HG03457 (cell line): ENCODE measurements at regions not wholly inside any gene's neighbourhood (a gene's known extent, or its start where the extent isn't known, plus 50 kb on each side); places are given as distances from the start of the nearest gene placed in this dataset.
"Not testable (repeated sequence)": the region's sequence is repeated elsewhere in the genome, so short reads cannot be mapped to it uniquely, and the experiment has no call there.

ENCODE experiments used
- ATAC-seq: cut with Tn5 transposase; IDR thresholded peaks from one replicate; pipeline ENCODE4 v1.9.1; 2021; ENCODE audit warnings: moderate number of reproducible peaks; ENCODE audit not compliant: unreplicated experiment

DNA sequence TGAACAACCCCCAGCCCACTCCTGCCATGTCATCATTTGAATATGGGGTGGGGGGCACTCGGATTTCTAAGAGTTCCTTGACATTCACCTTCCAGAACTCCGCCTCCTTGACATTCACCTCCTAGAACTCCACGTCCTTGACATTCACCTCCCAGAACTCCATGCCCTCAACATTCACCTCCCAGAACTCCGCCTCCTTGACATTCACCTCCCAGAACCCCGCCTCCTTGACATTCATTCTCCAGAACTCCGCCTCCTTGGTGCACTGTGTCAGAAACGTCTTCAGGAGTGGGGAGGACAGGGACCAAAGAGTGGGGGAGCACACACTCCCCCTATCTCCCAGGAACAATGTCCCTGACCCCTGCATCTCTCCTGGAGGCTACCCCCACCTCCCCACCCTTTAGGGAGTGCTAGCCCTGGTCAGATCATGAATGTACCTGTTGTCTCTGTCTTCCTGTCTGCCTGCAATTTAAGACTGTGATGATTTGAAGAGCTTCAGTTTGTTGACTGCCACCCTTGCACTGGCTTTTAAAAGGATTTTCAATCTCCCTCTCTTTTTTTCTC, 110.1 kb downstream of the NPTX2 start:
- no peak for ATAC-seq

DNA sequence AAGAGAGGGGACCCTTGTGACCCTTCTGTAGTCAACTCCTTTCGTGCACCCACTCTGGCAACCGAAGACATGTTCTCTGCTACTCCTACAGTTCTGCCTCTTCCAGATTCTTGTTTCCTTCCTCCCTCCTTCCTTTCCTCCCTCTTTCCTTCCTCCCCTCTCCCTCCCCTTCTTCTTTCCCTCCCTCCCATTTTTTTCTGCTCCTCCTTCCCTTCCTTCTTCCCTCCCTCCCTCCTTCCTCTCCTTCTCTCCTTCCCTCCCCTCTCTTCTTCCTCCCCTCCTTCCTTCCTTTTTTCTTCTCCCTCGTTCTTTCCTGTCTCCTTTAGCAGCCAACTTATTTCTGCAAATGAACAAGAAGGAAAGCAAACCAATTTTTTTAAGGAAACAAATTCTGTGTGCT, 111.5 kb downstream of the NPTX2 start:
- ATAC-seq, result no peak

DNA sequence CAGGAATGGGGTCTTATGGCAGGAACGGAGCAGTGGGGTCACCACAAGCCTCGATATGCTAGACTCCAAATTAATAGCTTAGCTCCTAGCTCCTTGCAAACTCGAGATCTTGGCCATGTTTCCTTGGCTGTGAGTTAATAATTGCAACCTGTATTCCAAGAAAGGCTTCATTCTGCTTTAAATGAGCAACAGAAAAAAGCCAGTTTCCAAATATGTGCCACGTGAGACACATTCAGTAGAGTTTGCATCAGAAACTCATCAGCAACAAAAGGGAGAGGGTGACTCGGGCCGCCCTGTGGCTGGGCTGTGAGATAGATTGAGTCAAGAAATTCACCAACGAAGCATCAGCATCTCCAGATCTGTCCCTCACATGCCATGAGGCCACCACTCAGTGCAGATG, 112.0 kb downstream of the NPTX2 start:
- ATAC-seq, result no peak

DNA sequence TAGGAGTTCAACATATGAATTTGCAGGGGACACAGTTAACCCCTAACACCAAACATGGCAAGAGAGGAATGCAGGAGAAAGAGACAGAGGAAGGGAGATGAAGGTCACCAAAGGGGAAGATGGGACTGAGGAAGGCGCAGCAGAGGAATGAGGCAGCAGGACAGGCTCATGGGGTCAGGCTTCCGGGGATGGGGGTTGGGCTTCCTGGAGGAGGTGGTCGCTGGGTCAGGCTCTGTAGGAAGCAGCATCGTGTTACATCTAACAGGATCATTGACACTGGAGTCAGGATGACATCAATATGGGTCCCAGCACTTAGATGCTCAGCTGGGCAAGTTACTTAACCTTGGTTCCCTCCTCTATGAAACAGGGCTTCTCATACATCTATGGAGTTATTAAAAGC, 113.2 kb downstream of the NPTX2 start:
- ATAC-seq, result no peak

DNA sequence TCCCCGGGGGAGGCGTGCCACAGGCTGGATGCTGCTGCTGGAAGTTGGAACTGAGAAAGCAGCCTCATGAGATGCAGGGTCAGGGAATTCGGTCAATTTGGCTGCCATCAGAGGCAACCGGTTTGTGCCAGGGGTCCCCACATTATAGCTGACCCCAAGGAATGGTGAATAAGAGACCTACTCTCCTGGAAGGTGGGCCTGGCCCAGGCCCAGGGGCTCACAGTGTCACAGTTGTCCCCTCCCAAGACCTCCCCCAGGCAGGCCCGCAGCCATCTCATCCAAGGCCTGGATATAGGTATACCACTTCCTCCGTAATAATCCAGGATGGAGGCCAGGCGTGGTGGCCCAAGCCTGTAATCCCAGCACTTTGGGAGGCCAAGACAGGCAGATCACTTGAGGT, 114.6 kb downstream of the NPTX2 start:
- no peak for ATAC-seq

DNA sequence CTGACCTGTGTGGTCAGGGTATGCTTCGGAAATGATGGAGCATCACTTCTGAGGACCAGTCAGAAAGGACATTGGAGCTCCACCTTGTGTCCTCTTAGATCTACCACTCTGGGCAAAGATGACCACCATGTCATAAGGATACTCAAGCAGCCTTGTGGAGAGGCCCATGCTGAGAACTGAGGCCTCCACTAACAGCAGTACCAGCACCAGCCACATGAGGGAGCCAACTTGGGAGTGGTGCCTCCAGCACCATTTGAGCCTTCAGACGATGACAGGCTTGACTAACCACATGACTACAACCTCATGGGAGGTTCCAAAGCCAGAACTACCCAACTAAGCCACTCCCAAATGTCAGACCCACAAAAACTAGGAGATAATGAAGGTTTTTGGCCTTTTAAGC, 116.0 kb downstream of the NPTX2 start:
- ATAC-seq, result no peak

DNA sequence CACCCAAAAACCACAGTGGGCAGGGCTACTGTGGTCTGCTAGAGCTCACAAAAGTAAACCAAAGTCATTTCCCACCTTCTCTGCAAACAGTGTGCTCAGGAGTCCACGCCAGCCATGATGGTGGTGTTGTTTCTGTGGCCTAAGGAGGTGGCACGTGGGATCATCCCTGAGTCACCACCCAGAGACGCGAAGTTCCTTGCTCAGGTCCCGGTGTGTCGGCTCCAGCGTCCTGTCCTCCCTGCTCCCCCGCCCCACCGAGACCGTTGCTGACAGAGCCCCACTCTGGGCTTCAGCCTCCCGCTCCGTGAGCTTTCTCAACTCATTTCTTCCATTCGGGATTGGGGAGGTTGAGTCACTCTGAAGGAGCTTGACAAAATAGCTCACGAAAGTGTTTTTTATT, 118.7 kb downstream of the NPTX2 start:
- ATAC-seq, result no peak

DNA sequence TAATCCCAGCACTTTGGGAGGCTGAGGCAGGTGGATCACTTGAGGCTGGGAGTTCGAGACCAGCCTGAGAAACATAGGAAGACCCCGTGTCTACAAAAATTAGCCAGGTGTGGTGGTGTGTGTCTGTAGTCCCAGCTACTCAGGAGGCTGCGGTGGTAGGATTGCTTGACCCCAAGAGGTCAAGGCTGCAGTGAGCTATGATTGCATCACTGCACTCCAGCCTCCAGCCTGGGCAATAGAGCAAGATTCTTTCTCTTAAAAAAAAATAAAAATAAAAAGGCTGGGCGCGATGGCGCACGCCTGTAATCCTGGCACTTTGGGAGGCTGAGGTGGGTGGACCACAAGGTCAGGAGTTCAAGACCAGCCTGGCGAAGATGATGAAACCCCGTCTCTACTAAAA, 119.4 kb downstream of the NPTX2 start:
- ATAC-seq, result not testable (repeated sequence)

DNA sequence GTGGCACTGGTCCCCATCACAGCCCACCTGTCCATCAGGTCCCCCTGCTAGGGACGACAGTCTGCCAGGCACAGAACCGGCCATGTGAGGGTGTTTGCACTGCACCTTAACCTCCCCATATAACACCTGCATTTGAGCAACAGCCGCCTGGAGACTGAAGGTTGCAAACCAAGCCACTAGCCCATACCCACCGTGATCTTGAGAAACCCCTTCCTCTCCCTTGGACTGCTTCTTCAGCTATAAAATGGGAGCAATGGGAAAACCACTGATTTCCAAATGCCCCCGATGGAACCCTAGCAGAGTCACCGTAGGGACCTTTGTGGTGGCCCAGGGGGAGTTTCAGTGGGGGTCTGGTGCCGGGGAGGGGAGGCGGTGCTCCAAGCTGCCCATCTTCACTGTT, 120.1 kb downstream of the NPTX2 start:
- ATAC-seq, result no peak

DNA sequence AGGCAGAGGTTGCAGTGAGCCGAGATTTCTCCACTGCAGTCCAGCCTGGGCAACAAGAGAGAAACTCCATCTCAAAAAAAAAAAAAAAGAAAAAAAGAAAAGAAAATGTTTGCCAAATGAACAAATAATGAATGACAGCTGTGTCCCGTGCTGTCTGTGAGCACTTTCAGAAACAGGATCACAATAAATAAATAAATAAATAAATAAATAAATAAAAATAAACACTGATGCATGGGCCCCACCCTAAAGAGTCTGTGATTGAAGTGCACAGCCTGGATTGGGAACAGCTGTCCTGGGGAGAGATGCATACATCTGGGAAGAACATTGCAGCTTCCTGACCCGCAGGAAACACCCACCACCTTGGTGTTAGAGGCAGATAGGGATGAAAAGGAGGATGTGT, 123.6 kb downstream of the NPTX2 start:
- no peak for ATAC-seq

DNA sequence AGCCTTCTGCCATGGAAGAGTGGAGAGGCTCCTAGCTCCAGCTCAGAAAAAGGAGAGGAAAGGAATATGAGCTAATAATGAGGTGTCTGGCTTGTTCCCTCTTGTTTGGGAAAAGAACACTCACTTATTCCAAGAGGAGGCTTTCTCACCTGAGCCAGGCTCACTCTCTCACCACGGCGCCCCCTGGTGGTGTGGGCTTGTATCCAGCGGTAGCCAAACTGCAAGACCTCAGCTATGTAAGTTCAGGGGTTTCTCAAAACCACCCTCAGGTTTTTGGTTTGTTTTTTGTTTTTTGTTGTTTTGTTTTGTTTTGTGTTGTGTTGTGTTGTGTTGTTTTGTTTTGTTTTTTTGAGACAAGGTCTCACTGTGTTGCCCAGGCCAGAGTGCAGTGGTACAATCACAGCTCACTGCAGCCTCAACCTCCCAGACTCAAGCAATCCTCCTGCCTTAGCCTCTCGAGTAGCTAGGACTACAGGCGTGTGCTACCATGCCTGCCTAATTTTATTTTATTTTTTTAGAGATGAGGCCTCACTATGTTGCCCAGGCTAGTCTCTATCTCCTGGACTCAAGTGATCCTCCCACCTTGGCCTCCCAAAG, 124.0 kb downstream of the TMEM130 start:
- ATAC-seq, result no peak

DNA sequence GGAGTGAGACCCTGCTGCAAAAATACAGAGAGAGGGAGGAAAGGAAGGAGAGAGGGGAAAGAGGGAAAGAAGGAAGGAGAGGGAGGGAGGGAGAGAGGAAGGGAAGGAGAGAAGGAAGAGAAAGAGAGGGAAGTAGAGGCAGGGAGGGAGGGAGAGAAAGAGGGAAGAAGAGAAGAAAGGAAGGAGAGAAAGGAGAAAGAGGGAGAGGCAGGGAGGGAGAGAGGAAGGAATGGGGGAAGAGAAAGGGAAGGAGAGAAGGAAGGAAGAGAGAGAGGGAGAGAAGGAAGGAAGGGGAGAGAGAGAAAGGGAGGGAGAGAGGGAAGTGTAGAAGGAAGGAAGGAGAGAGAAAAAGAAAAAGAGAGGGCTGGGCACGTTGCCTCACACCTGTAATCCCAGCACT, 121.7 kb downstream of the TMEM130 start:
- ATAC-seq, result no peak

DNA sequence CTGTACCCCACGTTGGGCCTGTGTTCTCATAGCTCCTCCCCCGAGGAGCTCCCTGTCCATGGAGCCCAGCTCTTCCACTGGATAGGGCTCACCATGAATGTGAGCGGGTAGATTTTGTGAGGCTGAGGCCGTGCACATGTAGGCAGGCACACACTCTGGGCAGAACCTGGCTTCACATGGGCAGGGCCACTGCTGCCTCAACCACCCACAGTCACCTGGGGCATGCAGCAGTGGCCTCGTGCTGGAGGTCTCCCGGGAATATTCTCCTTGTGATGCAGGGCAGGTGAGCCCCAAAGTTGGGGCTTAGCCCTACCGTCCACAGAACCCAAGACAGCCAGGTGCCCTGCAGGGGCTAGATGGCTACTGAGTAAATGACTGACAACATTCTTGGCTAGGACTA, 116.6 kb downstream of the TMEM130 start:
- no peak for ATAC-seq

DNA sequence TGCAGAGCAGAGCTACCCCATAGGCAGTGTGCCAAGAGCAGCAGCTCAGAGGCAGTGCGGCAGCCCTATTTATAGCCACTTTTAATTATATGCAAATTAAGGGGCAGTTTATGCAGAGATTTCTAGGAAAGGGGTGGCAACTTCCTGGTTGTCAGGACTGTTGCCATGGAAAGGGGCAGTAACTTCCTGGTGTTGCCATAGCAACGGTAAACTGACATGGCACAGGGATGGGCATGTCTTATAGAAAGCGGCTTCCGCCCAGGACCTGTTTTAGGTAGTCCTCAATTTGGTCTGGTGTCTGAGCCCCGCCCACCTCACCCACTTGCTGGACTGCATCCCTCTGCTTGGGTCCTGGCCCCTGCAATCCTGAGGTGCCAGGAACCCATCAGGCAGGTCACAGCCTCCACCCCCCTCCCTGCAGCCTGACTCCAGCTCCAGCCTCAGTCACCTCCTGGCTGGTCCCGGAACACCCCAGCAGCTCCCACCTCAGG, 115.8 kb downstream of the TMEM130 start:
- no peak for ATAC-seq

DNA sequence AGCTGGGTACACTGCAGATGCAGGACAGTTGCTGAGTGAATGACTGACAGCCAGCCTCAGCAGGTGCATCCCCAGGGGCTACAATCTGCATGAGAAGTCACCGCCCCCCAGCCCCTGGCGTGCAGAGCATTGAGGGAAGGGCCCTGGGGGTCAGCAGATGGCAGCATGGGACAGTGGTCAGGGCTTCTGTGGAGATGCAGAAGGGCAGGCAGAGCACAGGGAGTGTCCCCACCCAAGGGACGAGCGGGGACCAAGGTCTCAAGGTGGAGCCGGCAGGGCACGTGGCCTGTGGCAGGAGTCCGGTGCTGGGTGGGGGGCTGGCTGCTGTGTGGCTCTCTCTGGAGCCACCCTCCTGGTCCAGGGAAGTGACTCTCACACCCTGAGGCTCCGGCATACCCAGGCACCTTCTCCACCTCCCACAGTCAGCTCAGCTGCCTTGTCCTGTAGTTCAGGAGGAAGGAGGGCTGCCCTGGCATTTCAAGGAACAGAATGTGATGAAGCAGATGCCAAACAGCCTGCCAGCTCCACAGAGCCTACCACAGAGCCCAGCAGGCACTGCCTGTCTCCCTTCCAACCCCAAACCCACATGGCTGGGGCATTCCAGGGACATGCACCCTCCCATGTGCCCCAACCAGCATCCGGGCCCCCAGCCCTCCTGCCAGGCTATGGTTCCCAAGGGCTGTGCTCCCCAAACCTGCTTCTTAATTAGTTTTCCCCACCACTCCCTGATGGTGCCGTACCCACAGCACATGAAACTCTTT, 114.5 kb downstream of the TMEM130 start:
- ATAC-seq, result no peak

DNA sequence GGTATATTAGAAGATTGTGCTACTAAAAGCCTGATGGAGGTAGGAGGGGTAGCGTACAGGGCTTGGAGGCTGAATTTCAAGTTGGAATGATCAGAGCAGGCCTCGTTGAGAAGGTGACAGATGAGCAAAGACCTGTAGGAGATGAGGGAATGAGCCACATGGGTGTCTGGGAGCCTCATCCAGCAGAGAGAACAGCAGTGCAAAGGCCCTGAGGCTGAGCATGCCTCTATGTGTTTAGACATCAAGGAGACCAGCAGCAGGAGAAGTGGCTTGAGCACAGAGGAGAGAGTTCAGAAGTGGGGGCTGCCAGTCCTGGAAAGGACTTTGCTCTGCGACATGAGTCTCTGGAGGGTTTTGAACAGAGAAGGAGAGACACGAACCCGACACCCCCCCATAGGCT, 111.7 kb downstream of the TMEM130 start:
- no peak for ATAC-seq

DNA sequence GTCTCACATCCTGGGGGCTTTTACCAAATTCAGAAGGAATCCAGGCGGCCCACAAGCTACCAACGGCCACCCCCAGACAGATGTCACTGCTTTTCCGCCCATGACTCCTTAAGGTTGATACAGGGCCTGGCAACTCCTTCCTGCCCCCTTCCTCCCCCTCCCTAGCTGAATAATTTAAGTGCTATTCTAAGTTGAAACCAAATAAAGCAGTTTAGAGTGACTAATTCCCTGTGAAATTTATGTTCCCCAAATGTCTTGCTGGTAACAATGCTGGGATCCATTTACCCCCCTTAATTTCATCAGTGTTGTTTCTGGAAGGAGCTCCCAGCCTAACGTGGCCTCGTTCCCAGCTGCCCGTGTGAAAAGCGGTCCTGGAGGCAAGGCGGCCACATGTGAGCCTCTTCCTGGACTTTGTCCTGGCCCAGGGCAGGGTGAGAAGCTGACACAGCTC, 109.6 kb downstream of the TMEM130 start:
- no peak for ATAC-seq

DNA sequence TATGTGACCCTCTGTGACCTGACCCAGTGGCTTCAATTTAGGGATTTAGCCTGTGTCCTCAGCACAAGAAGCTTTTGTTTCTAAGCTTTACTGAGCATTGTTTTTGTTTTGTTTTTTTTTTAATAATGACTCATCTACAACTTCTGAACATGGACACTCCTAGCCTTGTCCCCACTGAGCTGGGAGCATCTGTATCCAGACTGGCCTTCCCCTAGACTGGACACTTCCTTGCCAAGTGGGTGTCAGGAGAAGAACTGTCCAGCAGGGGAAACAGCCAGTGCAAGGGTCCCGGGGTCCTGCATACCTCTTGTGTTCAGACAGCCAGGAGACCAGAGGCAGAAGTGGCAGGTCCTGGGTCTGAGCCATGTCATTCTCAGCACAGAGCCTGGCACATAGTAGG, 108.6 kb downstream of the TMEM130 start:
- no peak for ATAC-seq

DNA sequence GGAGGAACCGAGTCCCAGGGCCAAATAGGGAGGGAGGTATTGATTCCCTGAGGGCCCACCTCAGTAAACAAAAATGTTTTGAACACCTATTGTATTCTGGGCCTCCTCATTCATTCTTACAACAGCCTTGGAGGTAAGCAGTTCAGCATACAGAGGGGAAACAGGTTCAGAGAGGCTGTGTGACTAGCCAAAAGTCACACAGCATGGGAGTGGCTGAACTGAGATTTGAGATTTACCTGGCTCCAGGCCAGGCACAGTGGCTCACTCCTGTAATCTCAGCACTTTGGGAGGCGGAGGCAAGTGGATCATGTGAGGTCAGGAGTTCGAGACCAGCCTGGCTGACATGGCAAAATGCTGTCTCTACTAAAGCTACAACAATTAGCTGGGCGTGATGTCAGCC, 107.2 kb downstream of the TMEM130 start:
- ATAC-seq, result no peak

DNA sequence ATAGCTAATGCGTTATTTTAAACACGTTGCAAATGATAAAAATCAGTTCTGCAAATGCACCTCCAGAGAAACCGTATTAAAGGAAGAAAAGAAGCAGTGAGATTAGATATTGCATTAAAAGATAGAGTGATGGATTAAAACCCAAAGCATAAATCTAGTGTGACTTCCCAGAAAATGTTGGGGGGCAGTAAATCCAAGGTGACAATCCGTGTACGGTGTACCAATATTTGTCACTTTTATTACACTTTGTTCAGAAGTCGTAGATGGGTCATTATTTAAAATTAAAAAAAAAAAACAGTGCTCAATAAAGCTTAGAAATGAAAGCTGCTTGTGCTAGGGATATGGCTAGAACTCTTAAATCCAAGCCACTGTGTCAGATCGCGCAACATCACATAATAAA, 106.4 kb downstream of the TMEM130 start:
- no peak for ATAC-seq

DNA sequence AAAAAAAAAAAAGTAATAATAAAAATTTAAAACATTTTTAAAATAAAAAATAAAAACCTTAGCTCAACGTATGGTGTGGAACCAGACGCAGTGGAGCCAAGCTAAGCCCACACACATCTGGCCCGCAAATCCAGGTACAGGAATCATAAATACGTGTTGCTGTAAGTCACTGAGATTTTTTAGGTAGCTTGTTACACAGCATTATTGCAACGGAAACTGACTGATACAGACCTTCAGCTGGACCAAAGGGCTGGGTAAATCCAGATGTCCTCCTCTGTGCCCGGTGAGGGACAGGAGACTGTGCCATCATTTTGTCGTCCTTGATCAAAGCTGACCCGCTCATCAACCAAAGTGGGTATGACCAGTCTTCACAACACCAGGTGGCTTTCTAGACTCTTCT, 104.9 kb downstream of the TMEM130 start:
- ATAC-seq, result no peak

DNA sequence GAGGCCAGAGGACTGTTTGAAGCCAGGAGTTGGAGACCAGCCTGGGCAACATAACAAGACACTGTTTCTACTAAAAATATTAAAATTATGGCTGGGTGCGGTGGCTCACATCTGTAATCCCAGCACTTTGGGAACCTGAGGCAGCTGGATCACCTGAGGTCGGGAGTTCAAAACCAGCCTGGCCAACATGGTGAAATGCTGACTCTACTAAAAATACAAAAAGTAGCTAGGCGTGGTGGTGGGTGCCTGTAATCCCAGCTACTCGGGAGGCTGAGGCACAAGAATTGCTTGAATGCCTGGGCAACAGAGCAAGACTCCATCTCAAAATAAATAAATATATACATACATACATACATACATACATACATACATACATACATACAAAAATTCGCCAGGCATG, 99.7 kb downstream of the TMEM130 start:
- not testable (repeated sequence) for ATAC-seq
